Right lung (tissue), 2 donors: ENCODE measurements at regions not wholly inside any gene's neighbourhood (a gene's known extent, or its start where the extent isn't known, plus 50 kb on each side); places are given as distances from the start of the nearest gene placed in this dataset.
"Not testable (repeated sequence)": the region's sequence is repeated elsewhere in the genome, so short reads cannot be mapped to it uniquely, and the experiment has no call there.

Experiments used
- DNase-seq, 2 donors: peaks; one replicate each; pipeline ENCODE4 v3.0.0-alpha.2; 2013

DNA sequence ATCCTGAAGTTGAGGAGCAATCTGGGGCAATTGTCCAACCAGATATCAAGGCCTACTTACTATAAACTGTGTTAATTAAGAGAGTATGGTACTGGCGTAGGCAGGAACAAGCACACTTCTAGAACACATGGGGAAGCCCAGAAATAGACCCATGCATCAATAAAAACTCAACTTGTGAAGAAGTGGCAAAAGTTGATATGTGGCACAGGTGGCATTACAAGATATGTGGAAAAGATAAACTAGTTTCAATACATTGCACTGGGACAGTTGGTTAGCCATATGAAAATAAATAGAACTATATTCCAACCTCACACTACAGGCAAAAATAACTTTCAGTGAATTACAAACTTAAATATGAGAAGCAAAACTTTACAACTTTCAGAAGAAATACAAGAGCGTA, 828.7 kb upstream of the LRRN3 start:
- no peak for DNase-seq

GRCh38 chr7:110264288-110264687, 826.6 kb upstream of the LRRN3 start:
- DNase-seq, result no peak

DNA sequence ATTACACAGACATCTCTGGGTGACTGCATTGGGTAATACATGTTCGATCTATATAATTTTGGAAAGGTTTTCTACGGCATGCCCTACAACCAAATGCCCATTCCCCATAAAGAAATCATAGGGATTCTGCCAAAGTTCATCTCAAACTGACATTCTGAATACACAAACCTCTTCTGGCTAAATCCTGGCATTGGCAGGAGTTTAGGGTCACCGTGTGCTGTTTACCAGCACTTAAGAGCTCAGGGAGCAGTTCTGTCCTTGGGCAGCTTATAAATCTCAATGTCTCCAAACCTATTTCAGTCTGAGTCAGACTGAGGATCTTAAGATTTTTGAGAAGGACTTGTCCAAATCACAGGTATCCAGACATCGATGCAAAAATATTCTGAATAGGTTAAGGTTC, 809.6 kb upstream of the LRRN3 start:
- DNase-seq, result no peak

GRCh38 chr7:110283056-110283455, 807.9 kb upstream of the LRRN3 start:
- DNase-seq, result no peak

GRCh38 chr7:110291430-110291829, 799.5 kb upstream of the LRRN3 start:
- DNase-seq, result no peak

DNA sequence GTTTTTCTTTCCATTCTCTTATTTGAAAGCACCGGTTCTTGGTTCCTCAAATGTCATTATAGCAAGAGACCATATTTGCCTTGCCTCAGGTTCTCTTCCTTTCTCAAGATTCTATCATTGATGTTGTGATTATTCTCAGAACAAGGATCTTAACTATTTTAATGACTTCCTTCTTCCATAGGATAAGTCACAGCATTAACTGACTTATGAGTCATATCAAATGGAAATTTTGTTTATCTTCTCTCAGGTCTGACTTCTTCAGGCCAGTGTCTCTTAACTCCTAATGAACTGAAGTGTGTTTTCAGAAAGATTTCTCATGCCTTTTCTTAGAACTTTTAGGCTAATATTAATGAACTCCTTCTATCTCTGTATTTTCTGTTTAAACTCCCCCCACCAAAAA, 794.6 kb upstream of the LRRN3 start:
- DNase-seq, result no peak

GRCh38 chr7:110307776-110308175, 783.2 kb upstream of the LRRN3 start:
- DNase-seq, result no peak

GRCh38 chr7:110308791-110309190, 782.1 kb upstream of the LRRN3 start:
- no peak for DNase-seq

GRCh38 chr7:110309941-110310340, 781.0 kb upstream of the LRRN3 start:
- no peak for DNase-seq

DNA sequence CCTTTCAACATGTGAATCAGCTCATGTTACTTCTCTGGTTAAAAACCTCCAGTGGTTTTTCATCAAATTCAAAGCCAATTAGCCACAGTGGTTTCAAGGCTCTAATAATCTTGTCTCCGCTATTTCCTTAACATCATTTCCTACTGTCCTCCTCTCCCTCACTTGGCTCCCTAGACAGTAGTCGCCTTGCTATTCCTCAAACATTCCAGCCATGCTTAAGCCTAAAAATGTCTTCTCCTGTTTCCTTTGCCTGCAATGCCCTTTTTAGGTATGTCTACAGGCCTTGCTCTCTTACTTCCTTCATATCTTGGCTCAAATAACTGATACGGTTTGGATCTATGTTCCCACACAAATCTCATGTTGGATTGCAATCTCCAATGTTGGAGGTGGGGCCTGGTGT, 779.4 kb upstream of the LRRN3 start:
- no peak for DNase-seq

DNA sequence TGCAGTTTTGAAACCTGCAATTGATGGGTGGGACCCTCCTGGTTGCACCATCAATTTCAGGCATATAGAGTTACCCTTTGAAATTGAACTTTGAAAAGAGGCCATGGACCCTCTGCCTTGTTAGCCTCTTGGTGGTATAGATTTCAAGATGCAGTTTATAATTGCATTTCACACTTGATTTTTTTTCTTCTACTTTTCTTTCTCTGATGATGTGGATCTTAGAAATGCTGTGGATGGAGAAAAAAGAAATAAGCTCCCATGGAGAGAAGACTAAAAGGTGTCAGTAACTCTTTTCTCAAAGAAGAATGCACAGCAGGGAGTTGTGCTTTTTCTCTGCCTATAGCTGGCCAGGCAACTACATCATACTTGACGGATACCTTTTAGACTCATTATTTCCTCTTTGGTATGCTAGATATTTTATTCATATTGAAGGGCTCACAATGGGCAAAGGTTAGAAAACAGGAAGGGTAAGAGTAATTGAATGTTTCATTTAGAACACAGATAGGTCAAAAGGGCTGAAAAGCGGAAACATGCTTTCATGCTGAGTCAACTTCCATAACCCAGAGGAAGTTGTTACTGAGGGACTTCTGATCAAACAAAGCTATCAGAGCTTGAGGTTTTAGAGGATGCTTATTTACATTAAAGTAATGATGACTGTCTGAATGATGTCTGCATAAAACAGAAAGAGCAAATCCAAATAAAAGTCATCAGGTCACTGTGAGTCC, 773.2 kb upstream of the LRRN3 start:
- DNase-seq, result peak; percentile 9 to 19

- DNase-seq, result not testable (repeated sequence)
These were observed 770.6 kb upstream of the LRRN3 start for GRCh38 chr7:110320285-110320684.

GRCh38 chr7:110322796-110323195, 768.1 kb upstream of the LRRN3 start:
- DNase-seq, result no peak

DNA sequence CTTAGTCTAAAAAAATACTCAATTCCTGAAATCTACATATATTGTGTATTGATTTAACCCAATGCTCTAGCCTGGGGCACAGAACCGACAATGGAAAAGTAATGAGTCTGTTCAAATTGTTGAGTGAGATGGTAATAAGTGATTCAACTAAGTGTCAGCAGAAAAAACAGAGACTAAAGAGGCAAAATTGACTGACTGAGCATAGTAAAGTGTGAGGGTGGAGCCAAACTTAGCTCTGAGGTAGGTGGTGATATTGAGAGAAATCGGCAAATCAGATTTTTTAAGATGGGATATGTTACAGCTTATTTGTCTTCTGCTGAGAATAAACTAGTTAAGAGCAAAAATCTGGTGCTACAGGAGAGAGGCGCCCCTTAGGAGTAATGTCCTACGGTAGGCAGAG, 764.0 kb upstream of the LRRN3 start:
- no peak for DNase-seq

DNA sequence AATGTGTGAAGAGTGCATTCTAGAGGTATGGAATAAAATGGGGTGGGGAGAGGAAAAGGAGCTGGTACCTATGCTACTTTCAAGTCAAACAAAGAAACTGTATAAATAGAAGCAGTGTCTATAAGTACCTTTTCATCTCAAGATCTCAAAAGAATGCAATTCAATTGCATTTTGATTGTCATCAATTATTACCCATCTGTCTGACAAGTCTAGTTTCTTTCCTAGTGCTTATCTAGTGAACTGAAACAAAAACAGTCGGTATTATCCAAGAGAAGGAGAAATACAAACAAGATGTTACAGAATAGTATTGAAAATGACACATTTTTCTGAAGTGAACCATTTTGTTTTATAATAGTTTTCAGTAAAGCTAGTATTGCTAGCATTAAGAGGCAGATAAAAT, 754.5 kb upstream of the LRRN3 start:
- no peak for DNase-seq

GRCh38 chr7:110337646-110338045, 753.3 kb upstream of the LRRN3 start:
- no peak for DNase-seq

DNA sequence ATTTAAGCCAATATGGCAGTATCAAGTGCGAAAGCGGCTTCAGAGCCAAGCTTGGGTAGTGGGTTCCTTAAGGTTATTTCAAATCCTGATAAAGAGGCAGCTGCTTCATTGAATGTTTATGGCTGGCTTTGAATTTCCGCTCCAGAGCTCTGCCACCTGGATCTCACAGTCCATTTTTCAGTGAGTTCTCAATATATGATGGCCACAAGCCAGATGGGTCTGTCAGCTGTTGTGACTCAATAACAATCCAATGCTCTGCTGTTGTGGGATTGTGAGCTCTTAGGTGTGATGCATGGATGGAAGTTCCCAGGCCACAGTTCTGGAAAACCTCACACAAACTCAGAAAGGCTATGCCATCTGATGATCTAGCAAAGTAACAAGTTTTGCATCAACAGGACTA, 743.8 kb upstream of the LRRN3 start:
- DNase-seq, result no peak

DNA sequence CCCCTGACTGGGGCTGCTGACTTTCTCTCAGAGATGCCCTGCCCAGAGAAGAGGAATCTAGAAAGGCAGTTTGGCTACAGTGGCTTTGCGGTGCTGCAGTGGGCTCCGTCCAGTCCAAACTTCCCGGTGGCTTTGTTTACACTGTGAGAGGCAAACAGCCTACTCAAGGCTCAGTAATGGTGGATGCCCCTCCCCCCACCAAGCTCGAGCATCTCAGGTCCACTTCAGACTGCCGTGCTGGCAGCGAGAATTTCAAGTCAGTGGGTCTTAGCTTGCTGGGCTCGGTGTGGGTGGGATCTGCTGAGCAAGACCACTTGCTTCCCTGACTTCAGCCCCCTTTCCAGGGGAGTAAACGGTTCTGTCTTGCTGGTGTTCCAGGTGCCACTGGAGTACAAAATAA, 734.5 kb upstream of the LRRN3 start:
- no peak for DNase-seq

DNA sequence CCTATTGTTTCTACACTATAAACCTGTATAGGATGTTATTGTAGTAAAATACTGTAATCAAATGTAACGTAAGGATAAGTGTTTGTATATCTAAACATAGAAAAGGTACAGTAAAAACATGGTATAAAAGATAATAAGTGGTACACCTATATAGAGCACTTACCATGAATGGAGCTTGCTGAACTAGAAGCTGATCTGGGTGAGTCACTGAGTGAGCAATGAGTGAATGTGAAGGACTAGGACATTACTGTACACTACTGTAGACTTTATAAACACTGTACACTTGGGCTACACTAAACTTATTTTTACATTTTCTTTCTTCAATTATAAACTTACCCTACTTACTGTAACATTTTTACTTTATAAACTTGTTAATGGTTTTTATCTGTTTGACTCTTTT, 732.9 kb upstream of the LRRN3 start:
- DNase-seq, result no peak

- DNase-seq, result no peak
These were observed 719.2 kb upstream of the LRRN3 start for GRCh38 chr7:110371709-110372108.

DNA sequence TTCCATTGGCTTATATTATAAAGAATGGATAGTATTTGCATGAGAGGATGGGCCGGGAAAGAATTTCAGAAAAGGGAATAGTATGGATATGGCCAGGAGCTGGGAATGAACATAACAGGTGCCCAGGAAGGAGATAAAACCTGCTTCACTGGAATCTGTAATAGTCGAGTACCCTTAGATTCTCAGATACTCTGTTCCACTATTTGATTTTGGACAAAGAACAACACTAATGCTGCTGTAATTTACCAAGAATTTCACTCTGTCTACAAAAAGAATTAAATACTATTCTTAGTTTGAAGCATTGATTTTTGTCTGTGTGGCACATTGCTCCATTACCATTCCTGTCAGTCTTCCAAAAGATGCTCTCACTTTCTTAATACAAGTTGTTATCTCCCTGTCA, 718.2 kb upstream of the LRRN3 start:
- DNase-seq, result no peak

DNA sequence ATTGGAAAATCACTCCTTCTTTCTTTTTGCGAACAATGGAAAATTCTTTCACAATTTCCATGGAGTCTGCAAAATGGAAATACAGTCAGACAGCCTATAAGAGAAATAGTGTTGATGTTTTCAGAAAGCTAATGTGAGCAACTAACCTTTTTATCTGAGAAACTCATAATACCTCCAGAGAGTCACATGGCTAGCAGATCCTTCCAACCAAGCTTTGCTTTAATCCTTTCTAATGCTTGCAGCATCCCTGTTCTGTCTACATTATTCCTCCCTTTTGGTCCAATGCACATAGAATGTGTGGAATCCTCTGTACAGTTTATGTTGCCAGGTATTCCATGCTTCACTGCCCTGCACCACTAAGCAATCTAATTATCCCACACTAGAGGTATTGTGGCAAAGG, 717.5 kb upstream of the LRRN3 start:
- no peak for DNase-seq

DNA sequence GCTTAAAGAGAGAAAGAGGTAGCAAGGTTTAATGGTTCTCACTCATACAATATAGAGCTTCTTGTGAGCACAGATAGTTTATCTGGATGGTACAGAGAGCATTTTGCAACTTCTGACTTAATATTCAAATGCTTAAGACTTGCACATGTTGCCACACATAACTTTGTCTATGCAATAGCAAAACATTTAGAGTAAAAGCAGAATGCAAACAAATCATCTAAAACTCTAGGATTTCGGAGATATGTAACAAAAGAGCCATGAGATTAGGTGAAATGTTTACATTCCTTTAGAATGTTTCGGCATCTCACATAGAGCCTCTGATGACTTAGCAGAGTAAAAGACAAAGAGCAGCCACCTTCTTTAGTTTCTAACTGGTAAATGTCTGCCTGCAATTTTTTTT, 717.1 kb upstream of the LRRN3 start:
- DNase-seq, result no peak

GRCh38 chr7:110375068-110375467, 715.9 kb upstream of the LRRN3 start:
- no peak for DNase-seq

DNA sequence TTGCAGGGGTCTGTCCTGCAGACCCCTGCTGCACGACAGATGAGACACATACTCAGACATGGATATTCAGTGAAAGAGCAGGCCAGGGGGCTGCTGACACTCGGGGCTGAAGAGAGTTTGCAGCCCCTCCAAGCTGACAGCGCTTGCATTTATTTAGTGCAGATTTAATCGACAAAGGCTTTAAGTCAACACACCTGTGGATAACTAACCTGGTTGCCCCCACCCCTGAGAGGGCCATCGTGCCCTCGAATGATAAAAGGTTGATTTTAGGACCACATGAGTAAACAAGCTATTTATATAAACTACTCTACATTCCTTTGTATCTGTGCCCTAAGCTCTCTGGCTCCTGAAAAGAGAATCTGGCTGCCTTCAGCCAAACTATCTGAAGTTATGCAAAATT, 708.2 kb upstream of the LRRN3 start:
- no peak for DNase-seq
